GM19351 (cell line): ENCODE measurements at regions not wholly inside any gene's neighbourhood (a gene's known extent, or its start where the extent isn't known, plus 50 kb on each side); places are given as distances from the start of the nearest gene placed in this dataset.

Source experiments
- ATAC-seq: cut with Tn5 transposase; IDR thresholded peaks from one replicate; pipeline ENCODE4 v1.9.1; 2021; ENCODE audit warnings: mild to moderate bottlenecking, moderate library complexity; ENCODE audit not compliant: unreplicated experiment

GRCh38 chr13:40185414-40185813, 481.0 kb downstream of the FOXO1 start:
- ATAC-seq: no peak

GRCh38 chr13:40186041-40186440, 480.4 kb downstream of the FOXO1 start:
- ATAC-seq: no peak

GRCh38 chr13:40186626-40187323, 479.7 kb downstream of the FOXO1 start:
- no peak for ATAC-seq

GRCh38 chr13:40187324-40187795, 479.1 kb downstream of the FOXO1 start:
- ATAC-seq: no peak

- no peak for ATAC-seq
These were observed 478.4 kb downstream of the FOXO1 start for GRCh38 chr13:40187841-40188591.

GRCh38 chr13:40189426-40189825, 477.0 kb downstream of the FOXO1 start:
- ATAC-seq: no peak

- ATAC-seq: no peak
These were observed 476.4 kb downstream of the FOXO1 start for GRCh38 chr13:40189898-40190630.

GRCh38 chr13:40190641-40191100, 475.8 kb downstream of the FOXO1 start:
- ATAC-seq: peak; percentile 79

- ATAC-seq: no peak
These were observed 475.1 kb downstream of the FOXO1 start for GRCh38 chr13:40191186-40191980.

- ATAC-seq: no peak
These were observed 474.0 kb downstream of the FOXO1 start for GRCh38 chr13:40192452-40192851.

- ATAC-seq: no peak
These were observed 473.6 kb downstream of the FOXO1 start for GRCh38 chr13:40192858-40193257.

GRCh38 chr13:40193286-40194223, 472.9 kb downstream of the FOXO1 start:
- ATAC-seq: no peak

- no peak for ATAC-seq
These were observed 472.1 kb downstream of the FOXO1 start for GRCh38 chr13:40194224-40194806.

GRCh38 chr13:40197049-40197448, 469.4 kb downstream of the FOXO1 start:
- no peak for ATAC-seq

- ATAC-seq: no peak
These were observed 468.4 kb downstream of the FOXO1 start for GRCh38 chr13:40197936-40198595.

GRCh38 chr13:40200273-40200978, 466.0 kb downstream of the FOXO1 start:
- ATAC-seq: no peak

- ATAC-seq: no peak
These were observed 462.2 kb downstream of the FOXO1 start for GRCh38 chr13:40204246-40204645.

- ATAC-seq: no peak
These were observed 460.6 kb downstream of the FOXO1 start for GRCh38 chr13:40205771-40206240.
